ENCODE measurements at regions not wholly inside any gene's neighbourhood (a gene's known extent, or its start where the extent isn't known, plus 50 kb on each side); places are given as distances from the start of the nearest gene placed in this dataset.

- no peak for DNase-seq
These were observed 95.7 kb upstream of the VPREB1 start for GRCh38 chr22:22148905-22149304.

DNA sequence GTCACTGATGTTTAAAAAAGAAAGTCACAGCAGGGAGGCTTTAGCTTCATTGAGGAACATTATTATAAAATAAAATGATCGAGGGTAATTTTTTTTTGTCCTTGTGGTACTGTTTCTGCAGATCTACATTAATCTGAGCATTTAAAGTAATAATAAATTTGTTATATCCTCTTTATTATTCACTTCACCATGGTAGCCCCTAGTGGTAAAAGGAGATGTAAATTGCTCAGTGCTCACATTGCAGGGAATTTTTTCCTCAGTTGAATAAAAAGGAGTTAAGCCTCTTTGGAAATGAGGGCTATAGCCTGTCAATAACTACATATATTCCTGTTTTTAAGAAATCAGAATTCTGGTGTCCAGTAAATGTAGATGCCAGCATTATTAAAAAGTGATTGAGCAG lies 99.7 kb upstream of the VPREB1 start:
- no peak for DNase-seq

DNA sequence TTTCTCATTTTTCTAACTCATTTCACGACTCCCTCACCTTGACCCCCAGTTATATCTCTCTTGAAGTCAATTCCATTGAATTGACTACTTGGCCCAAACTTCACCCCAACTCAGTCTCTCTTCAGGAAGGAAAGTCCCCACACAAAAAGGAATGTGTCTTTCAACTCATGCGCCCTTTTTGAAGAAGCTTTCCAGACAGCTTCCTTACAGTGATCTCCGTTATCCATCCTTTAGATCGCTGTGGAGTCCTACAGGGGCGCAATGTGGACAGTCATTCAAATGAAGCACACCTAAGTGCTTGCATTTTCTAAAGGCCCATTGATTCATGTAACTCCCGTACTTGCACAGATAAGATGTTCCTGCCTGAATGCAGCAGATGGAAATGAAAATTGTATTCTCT lies 101.1 kb upstream of the VPREB1 start:
- DNase-seq = no peak

GRCh38 chr22:22142661-22143060 lies 101.9 kb upstream of the VPREB1 start:
- no peak for DNase-seq

DNA sequence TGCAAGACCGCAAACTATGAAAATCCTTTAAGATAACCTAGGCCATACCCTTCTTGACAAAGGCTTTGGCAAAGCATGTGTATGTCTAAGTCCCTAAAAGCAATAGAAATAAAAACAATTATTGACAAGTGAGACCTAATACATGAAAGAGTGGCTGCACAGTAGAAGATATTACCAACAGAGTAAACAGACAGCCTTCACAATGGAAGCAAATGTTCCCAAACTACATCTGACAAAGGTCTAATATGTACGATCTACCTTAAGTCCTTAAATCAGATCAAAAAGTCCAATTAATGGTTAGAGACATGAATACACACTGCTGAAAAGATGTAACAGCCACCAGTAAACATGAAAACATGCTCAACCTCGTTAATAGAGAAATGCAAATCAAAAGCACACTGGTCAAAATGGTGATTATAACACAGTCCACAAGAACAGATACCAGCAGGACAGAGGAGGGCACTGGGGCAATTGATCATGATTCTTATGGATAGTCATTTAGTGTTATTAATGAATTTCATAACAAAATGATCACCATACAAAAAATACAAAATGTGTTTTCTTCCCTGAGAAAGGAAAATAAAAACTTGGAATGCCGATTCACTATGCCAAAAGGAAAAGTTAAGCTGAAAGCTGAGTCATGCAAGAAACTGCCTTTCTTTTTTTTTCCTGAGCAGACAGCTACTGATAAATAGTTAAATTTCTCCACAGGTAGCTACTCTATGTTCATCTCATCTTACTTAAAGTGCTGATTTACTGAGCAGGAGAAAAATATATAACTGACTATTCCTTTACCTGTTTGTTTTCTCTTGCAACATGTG lies 102.6 kb upstream of the VPREB1 start:
- no peak for DNase-seq

DNA sequence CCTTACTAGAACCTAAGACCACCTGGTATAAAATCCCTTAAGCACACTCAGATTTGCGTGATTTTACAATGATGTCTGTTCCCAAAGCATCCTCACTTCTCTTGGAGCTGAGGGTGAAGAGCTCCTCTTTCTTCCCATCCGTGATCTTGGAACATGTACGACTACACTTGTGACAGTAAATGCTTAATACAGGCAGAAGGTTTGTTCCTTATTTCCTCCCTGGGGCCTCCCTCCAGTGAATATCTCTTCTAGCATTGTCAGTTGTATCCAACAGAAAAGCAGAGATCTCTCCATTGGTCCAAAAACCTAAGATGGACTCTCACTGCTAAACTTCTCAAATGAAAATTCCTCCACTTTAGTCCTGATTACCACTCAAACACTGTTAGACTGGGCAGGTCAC lies 103.6 kb upstream of the VPREB1 start:
- no peak for DNase-seq

DNA sequence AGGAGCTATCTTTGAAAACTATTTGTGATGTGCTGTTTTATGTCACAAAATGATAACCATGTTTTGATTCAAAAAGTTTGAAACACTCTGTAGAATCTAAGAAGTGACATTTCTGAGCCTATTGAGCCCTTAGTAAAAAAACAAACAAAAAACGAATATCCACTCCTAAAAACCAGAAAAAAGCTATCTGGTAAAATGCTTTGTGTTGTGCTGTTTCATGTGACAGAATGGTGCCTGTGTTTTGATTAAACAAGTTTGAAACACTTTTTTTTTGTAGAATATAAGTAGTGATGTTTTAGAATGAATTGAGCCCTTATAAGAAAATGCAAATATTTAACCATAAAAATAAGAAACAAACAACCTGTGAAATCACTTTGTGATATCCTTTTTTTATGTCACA lies 105.2 kb upstream of the VPREB1 start:
- no peak for DNase-seq

DNA sequence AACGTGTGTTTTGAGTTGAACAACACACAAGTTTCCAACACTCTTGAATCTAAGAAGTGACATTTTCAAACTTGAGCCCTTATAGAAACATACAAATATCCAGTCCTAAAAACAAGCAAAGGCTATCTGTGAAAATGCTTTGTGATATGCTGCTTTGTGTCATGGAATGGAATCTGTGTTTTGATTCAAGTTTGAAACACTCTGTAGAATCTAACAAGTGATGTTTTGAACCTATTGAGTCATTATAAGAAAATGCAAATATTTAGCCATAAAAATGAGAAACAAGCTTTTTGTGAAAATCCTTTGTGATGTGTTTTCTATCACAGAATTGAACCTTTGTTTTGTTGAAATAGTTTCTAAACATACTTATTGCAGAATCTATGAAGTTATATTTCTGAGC lies 105.7 kb upstream of the VPREB1 start:
- no peak for DNase-seq

- no peak for DNase-seq
These were observed 106.7 kb upstream of the VPREB1 start for GRCh38 chr22:22137891-22138290.

DNA sequence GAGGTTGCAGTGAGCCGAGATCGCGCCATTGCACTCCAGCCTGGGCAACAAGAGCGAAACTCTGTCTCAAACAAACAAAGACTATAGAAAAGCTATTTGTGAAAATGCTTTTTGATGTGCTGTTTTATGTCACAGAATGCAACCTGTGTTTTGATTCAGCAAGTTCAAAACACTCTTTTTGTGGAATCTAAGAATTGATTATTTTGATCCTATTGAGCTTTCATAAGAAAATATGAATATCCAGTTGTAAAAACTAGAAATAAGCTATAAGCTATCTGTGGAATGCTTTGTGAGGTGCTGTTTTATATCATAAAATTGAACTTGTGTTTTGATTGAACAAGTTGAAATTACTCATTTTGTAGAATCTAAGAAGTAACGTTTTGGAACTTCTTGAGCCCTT lies 110.7 kb upstream of the VPREB1 start:
- no peak for DNase-seq

DNA sequence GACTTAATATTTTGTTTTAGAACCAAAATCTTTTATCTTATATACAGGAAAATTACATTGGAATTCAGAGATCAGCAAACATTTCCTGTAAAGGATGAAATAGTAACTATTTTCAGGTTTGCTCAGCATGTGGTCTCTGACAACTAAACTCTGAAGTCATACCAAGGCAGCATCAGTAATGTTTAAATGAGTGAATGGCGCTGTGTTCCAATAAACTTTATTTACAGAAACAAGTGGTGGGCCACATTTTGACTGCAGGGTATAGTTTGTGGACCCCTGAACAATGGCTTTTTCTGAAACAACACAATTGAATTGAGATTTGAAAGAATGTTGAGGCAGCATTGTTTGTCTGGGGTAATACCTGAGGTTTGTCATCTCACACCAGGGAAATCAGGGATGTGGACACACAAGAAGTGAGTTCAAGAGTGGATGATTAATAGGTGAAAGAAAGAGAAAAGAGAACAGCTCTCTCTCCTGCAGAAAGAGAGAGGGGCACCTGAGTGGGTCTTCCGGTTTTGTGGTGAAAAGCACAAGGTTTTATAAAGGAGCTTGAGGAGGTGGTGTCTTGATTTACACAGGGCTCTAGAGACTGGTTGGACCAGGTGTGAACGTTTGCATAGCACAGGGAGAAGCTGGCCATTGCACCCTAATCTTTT lies 113.5 kb upstream of the VPREB1 start:
- no peak for DNase-seq

DNA sequence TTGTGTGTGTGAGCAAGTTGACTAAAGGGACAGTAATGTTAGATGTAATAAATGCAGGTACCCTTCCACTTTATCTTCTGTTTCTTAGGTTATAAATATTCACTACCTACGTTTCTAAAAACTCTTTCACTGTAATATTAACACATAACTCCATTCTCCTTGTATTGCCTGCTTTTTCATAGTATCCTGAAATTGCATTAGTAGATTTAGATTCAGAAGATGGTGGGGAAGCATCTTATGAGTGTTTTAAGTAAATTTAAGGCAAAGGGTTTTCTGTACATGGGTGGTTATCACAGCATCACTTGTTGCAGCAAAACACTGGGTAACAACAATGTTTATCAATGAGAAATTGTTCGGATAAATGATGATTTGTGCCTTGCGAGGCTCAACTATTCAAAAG lies 115.2 kb upstream of the VPREB1 start:
- DNase-seq = no peak

GRCh38 chr22:22128440-22128839 lies 116.1 kb upstream of the VPREB1 start:
- no peak for DNase-seq

- DNase-seq = no peak
These were observed 117.5 kb upstream of the VPREB1 start for GRCh38 chr22:22127100-22127499.

DNA sequence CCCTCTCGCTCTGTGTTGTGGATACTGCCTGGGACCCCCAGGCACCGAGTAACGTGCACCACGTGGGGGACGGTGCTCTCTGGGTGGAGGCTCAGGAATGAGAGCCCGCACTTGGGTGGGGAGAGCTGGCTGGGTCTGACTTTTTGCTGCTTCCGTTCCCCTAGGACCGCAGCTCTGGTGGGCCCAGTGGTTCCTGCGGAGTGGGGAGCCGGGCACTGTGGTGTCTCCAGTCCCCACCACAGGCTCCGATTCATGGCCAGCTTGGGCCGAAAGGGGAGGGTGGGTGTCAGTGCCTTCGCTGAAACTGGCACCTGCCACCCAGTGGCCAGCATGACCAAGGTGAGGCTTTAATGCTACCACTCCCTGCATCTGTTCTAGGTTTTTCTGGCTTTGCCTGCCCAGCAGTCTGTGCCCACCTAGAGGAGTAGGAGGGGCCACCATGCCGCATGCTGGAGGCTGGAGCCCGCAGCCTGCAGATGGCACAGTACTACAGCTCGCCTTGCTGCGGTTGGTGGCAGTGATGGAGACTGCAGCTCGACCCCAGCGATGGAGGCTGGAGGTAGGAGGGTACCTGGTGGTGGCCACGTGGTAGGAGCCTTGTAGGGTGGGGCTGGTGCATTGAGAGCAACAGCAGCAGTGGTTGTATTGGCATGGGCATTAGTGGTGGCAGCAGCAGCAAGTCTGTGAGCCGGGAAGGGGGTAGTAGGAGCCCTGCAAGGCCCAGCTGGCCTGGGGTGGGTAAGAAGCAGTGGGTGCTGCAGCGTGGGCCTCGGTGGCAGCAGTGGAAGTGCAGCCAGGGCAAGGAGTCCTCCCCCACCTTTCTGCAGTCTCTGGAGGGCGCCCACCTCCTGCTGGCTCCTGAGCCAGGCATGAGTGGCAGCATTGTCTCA lies 118.8 kb upstream of the VPREB1 start:
- DNase-seq = no peak

- no peak for DNase-seq
These were observed 119.5 kb upstream of the VPREB1 start for GRCh38 chr22:22125028-22125578.

DNA sequence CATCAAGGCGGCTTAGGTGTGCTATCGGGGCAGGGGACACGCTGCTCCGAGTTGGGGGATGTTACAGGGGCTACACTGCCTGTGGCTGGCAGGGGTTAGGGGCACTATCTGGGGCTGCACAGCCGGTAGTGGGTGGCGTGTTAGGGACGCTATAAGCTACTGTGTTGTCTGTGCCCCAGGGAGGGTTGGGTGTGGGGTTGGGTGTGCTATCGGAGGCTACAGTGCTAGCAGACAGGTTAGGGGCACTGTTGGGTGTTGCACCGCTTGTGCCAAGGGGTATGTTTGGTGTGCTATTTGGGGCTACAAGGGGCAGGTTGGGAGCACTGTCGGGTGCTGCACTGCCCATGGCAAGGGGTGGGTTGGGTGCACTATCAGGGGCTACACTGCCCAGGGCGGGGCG lies 120.2 kb upstream of the VPREB1 start:
- DNase-seq = no peak

DNA sequence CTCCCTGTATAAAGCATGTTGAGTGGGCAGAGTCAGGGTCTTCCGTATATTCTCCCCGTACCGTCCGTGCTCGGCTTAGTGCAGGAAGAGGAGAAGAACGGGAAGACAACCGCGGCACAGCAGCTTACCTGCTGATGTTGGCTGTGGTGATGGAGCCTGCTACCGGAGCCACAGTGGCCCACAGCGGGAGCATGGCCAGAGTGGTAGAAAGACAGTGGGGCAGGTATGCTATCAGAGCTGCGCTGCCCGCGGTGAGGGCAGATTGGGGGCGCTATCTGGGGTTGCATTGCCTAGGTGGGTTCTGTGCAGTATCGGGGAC lies 120.7 kb upstream of the VPREB1 start:
- no peak for DNase-seq

DNA sequence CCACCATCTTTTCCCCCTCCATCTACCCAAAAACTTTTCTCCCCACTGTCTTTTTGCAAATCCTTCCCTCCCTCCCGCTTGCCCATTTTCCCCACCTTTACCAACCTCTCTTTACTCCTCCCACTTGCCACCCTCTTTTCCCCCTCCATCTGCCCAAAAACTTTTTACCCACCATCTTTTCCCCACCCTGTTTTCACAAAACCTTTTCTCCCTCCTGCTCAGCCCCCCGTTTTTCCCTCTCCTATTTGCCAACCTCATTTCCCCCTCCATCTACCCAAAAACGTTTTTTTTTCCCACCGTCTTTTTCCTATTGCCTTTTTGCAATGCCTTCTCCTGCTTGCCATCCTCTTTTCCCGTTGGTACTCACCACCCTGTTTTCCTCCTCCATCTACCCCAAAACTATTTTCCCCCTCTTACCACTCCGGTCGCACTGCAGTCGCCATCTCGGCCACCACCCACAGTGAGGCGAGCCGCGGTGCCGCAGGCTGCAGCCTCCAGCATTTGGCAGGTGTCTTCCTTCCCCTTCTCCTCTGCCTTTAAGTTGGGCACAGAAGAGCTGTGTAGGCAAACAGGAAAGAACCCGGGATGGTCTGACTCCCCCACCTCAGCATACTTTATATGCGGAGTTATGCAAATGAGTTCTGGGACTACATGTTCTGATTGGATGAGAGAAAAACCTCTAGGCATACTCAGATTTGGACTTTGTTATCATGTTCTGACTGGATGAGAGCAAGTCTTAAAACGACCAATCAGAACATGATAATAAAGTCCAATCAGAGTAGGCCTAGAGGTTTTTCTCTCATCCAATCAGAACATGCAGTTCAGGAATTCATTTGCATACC lies 121.2 kb upstream of the VPREB1 start:
- DNase-seq = no peak

GRCh38 chr22:22122348-22123117 lies 122.1 kb upstream of the VPREB1 start:
- DNase-seq = no peak

DNA sequence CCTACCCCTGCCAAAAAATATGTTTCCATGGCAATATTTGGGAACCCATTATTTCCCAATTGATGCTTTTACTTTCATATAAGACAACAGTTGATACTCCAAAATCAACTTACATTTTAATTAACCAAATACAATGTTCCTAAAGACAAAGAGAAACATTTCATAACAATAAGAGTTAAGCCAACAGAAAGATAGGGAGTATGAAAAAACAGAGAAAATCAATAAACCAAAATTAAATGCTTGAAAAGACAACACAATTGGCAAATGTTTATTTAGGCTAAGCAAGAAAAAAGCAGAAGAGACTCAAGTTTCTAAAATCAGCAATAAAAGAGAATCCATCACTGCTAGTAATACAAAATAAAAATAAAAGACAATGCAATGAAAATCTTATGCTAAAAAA lies 123.1 kb upstream of the VPREB1 start:
- DNase-seq = no peak
